Esophagus muscularis mucosa (tissue), 4 donors: ENCODE measurements at regions not wholly inside any gene's neighbourhood (a gene's known extent, or its start where the extent isn't known, plus 50 kb on each side); places are given as distances from the start of the nearest gene placed in this dataset.

Source experiments
- EP300 ChIP-seq: sonication (generic); formaldehyde crosslinking; IDR thresholded peaks from one replicate; pipeline ENCODE4 v1.6.1; 2017; ENCODE audit warnings: antibody characterized with exemption
- POLR2AphosphoS5 ChIP-seq, 2 donors: sonication (generic); formaldehyde crosslinking; IDR thresholded peaks; one replicate each; pipeline ENCODE4 v1.6.1; 2017; ENCODE audit warnings: antibody characterized with exemption in 2 of 2
- TF ChIP-seq, protein P1 (sequence below), 3 experiments: fragments of 200-600 bp in 2 of 3; fragments of 450-650 bp in 1 of 3; sonication (generic) in 2 of 3; IDR thresholded peaks; one replicate each; pipeline ENCODE4 v1.5.1; 2017 to 2019; ENCODE audit warnings: antibody characterized with exemption in 3 of 3, mild to moderate bottlenecking in 2 of 3, moderate library complexity in 1 of 3

DNA sequence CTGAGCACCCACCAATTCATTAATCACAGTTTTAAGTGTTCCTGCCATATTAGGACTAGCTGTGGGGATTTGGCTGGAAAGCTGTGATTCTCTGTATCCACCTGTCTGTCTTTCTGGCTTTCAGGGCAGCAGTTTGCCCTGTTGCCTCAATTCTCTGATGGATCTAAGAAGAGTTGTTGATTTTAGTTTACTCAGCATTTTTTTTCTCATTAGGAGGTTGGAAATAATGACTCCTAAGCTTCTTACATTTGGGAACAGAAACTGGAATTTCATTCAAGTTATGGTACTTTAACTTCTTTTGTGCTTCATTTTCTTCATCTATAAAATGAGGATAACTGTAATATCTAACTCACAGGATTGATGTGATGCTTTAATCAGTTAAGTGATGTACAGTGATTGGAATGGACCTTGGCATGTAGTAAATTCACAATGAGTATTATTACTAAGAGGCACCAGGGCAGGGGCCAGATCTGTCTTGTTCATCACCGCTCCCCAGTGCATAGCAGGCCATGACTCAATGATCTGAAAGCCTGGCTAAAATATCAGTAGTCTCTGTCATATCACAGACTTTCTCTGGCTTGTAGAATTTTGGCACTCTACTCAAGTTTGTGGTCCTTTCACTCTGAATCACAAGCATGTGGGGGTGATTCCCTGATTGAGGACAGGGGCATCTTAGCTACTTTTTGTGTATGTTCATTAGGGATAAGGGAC lies 51.4 kb upstream of the GREM2 start:
- TF ChIP-seq, protein P1, sequence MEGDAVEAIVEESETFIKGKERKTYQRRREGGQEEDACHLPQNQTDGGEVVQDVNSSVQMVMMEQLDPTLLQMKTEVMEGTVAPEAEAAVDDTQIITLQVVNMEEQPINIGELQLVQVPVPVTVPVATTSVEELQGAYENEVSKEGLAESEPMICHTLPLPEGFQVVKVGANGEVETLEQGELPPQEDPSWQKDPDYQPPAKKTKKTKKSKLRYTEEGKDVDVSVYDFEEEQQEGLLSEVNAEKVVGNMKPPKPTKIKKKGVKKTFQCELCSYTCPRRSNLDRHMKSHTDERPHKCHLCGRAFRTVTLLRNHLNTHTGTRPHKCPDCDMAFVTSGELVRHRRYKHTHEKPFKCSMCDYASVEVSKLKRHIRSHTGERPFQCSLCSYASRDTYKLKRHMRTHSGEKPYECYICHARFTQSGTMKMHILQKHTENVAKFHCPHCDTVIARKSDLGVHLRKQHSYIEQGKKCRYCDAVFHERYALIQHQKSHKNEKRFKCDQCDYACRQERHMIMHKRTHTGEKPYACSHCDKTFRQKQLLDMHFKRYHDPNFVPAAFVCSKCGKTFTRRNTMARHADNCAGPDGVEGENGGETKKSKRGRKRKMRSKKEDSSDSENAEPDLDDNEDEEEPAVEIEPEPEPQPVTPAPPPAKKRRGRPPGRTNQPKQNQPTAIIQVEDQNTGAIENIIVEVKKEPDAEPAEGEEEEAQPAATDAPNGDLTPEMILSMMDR (IDR thresholded peaks at IDR 0.05), result no peak
- TF ChIP-seq EP300 (no peak), POLR2AphosphoS5 (IDR thresholded peaks at IDR 0.05) (no peak)
